ENCODE measurements at regions not wholly inside any gene's neighbourhood (a gene's known extent, or its start where the extent isn't known, plus 50 kb on each side); places are given as distances from the start of the nearest gene placed in this dataset.
"Not testable (repeated sequence)": the region's sequence is repeated elsewhere in the genome, so short reads cannot be mapped to it uniquely, and the experiment has no call there.

DNA sequence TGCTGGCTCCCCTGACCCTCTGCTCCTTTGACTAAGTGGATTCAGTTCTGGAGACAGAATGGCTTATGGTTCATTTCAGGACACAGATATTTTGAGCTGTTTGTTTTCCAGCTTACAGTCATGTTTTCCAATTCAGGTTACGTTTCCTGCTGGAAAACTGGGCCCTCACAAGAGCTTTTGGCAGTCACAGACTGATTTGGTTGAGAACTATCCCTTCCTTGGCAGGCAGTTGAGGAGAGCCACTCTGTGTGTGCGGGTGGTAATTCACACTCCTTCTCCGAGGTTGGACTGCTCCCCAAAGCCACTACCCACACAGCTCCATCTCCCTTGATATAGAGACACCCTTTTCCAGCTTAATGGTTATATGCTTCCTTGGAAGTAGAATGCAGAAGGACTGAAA is 534.5 kb downstream of the TMEM38B start:
- Histone ChIP-seq H3K36me3 (ENCODE audit: insufficient read depth, low read length) (no peaks in the 10 kb centered on the region), H3K27me3 (ENCODE audit: insufficient read depth, low read length) (no peaks in the 10 kb centered on the region), H3K4me3 (ENCODE audit: low read length) (no peak overlapping the region), H3K9me3 (ENCODE audit: low read length) (no peaks in the 10 kb centered on the region), H3K4me1 (ENCODE audit: insufficient read depth, low read length) (peaks cover 24% of the 10 kb centered on the region), H2AFZ (ENCODE audit: low read depth, low read length) (no peak overlapping the region)

GRCh38 chr9:106233116-106233515 is 538.8 kb downstream of the TMEM38B start:
- H3K4me3 ChIP-seq (ENCODE audit: low read length): no peak overlapping the region
- H2AFZ ChIP-seq (ENCODE audit: low read depth, low read length): no peak overlapping the region
- H3K27me3 ChIP-seq (ENCODE audit: insufficient read depth, low read length): no peaks in the 10 kb centered on the region
- no peaks in the 10 kb centered on the region for H3K36me3 ChIP-seq (ENCODE audit: insufficient read depth, low read length)
- H3K9me3 ChIP-seq (ENCODE audit: low read length): no peaks in the 10 kb centered on the region
- H3K4me1 ChIP-seq (ENCODE audit: insufficient read depth, low read length): no peaks in the 10 kb centered on the region

GRCh38 chr9:106260908-106261307 is 566.6 kb downstream of the TMEM38B start:
- not testable (repeated sequence) for H3K27me3 ChIP-seq (ENCODE audit: insufficient read depth, low read length)

GRCh38 chr9:106277966-106278365 is 583.6 kb downstream of the TMEM38B start:
- Histone ChIP-seq H3K36me3 (ENCODE audit: insufficient read depth, low read length) (no peaks in the 10 kb centered on the region), H3K4me1 (ENCODE audit: insufficient read depth, low read length) (no peaks in the 10 kb centered on the region), H3K4me3 (ENCODE audit: low read length) (no peak overlapping the region), H2AFZ (ENCODE audit: low read depth, low read length) (no peak overlapping the region), H3K27me3 (ENCODE audit: insufficient read depth, low read length) (no peaks in the 10 kb centered on the region), H3K9me3 (ENCODE audit: low read length) (peaks cover 2% of the 10 kb centered on the region)

More at GRCh38 chr9:106260908-106261307, 566.6 kb downstream of the TMEM38B start:
- H3K9me3 ChIP-seq (ENCODE audit: low read length); H2AFZ ChIP-seq (ENCODE audit: low read depth, low read length); H3K36me3 ChIP-seq (ENCODE audit: insufficient read depth, low read length); H3K4me1 ChIP-seq (ENCODE audit: insufficient read depth, low read length); H3K4me3 ChIP-seq (ENCODE audit: low read length): not testable (repeated sequence)

GRCh38 chr9:106283769-106284168 is 579.2 kb upstream of the ZNF462 start:
- H2AFZ ChIP-seq (ENCODE audit: low read depth, low read length): peak overlapping the region; percentile 56
- no peaks in the 10 kb centered on the region for H3K36me3 ChIP-seq (ENCODE audit: insufficient read depth, low read length)
- peaks cover 36% of the 10 kb centered on the region for H3K4me1 ChIP-seq (ENCODE audit: insufficient read depth, low read length)
- no peaks in the 10 kb centered on the region for H3K27me3 ChIP-seq (ENCODE audit: insufficient read depth, low read length)
- no peak overlapping the region for H3K4me3 ChIP-seq (ENCODE audit: low read length)
- peaks cover 2% of the 10 kb centered on the region for H3K9me3 ChIP-seq (ENCODE audit: low read length)

DNA sequence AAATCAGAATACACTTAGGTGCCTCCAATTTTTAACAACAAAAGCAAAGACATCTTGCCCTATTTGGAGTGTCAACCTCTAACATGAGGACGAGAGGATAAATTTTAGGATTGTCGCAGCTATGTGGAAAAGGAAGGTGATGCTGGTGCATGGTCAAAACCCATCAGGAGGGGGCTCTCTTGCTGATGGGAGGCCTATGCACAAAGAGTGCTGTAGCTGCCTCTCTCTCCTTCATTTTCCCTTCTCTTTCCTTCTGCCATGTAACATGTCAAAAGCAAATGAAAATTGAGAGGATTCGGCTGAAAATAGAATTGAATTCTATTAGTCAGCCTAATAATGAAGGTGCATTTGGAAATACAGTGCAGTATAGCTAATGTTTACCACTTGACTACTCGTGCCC is 578.7 kb upstream of the ZNF462 start:
- Histone ChIP-seq H2AFZ (ENCODE audit: low read depth, low read length) (no peak overlapping the region), H3K36me3 (ENCODE audit: insufficient read depth, low read length) (no peaks in the 10 kb centered on the region), H3K4me3 (ENCODE audit: low read length) (no peak overlapping the region)

DNA sequence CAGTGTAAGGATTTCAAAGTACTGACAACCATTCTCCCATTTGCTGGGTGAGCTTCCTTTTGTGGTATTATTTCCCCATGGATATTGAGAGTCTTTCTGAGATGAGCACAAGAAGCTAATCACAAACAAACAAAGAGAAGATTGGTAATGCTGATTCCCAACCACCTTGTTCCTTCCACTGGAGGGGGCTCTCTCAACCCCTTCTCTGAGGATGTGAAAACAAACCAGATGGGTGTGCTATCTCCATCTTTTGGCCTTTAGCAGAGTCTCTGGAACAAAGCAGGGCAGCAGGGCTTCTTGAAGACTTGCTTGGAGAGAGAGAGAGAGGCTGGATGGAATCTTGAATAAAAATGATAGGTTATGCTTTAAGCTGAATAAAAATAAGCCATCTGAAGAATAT is 576.7 kb upstream of the ZNF462 start:
- Histone ChIP-seq H3K36me3 (ENCODE audit: insufficient read depth, low read length) (no peaks in the 10 kb centered on the region), H3K9me3 (ENCODE audit: low read length) (peaks cover 2% of the 10 kb centered on the region), H2AFZ (ENCODE audit: low read depth, low read length) (peak overlapping the region; percentile 71), H3K4me1 (ENCODE audit: insufficient read depth, low read length) (peaks cover 36% of the 10 kb centered on the region), H3K27me3 (ENCODE audit: insufficient read depth, low read length) (no peaks in the 10 kb centered on the region), H3K4me3 (ENCODE audit: low read length) (no peak overlapping the region)

More for the DNA sequence above, 578.7 kb upstream of the ZNF462 start:
- Histone ChIP-seq H3K4me1 (ENCODE audit: insufficient read depth, low read length) (peaks cover 36% of the 10 kb centered on the region), H3K27me3 (ENCODE audit: insufficient read depth, low read length) (no peaks in the 10 kb centered on the region), H3K9me3 (ENCODE audit: low read length) (peaks cover 2% of the 10 kb centered on the region)

- Histone ChIP-seq H3K27me3 (ENCODE audit: insufficient read depth, low read length) (no peaks in the 10 kb centered on the region), H3K36me3 (ENCODE audit: insufficient read depth, low read length) (no peaks in the 10 kb centered on the region), H2AFZ (ENCODE audit: low read depth, low read length) (peak overlapping the region; percentile 71), H3K4me1 (ENCODE audit: insufficient read depth, low read length) (peaks cover 36% of the 10 kb centered on the region), H3K4me3 (ENCODE audit: low read length) (no peak overlapping the region), H3K9me3 (ENCODE audit: low read length) (no peaks in the 10 kb centered on the region)
These were observed 575.8 kb upstream of the ZNF462 start for GRCh38 chr9:106287091-106287631.

DNA sequence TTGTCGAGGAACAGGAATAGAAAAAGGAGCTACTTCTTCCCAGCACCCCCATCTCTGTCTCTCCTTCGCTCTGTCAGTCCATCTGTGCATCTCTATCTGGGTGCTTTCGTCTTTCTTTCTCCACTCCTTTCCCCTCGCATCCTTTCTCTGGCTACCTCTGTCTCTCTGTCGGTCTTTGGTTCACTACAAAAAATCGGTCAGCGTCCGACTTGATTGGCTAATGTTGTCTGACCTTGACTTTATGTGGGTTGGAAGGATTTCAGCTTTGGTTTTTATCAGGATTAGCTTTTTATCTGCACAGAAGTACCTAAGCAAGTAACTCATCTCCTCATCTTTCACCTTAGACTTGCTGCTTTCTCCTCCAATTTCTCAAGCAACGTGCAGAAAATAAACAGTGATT is 575.2 kb upstream of the ZNF462 start:
- Histone ChIP-seq H3K9me3 (ENCODE audit: low read length) (no peaks in the 10 kb centered on the region), H3K4me3 (ENCODE audit: low read length) (no peak overlapping the region), H2AFZ (ENCODE audit: low read depth, low read length) (peak overlapping the region; percentile 71)

GRCh38 chr9:106288689-106289088 is 574.3 kb upstream of the ZNF462 start:
- H3K4me1 ChIP-seq (ENCODE audit: insufficient read depth, low read length): peaks cover 33% of the 10 kb centered on the region
- H3K27me3 ChIP-seq (ENCODE audit: insufficient read depth, low read length): no peaks in the 10 kb centered on the region
- no peak overlapping the region for H3K4me3 ChIP-seq (ENCODE audit: low read length)
- H2AFZ ChIP-seq (ENCODE audit: low read depth, low read length): no peak overlapping the region
- no peaks in the 10 kb centered on the region for H3K9me3 ChIP-seq (ENCODE audit: low read length)
- no peaks in the 10 kb centered on the region for H3K36me3 ChIP-seq (ENCODE audit: insufficient read depth, low read length)

More for the DNA sequence above, 575.2 kb upstream of the ZNF462 start:
- peaks cover 36% of the 10 kb centered on the region for H3K4me1 ChIP-seq (ENCODE audit: insufficient read depth, low read length)
- no peaks in the 10 kb centered on the region for H3K36me3 ChIP-seq (ENCODE audit: insufficient read depth, low read length)
- no peaks in the 10 kb centered on the region for H3K27me3 ChIP-seq (ENCODE audit: insufficient read depth, low read length)

GRCh38 chr9:106291786-106292185 is 571.2 kb upstream of the ZNF462 start:
- no peak overlapping the region for H2AFZ ChIP-seq (ENCODE audit: low read depth, low read length)
- H3K9me3 ChIP-seq (ENCODE audit: low read length): no peaks in the 10 kb centered on the region
- H3K4me3 ChIP-seq (ENCODE audit: low read length): no peak overlapping the region
- H3K36me3 ChIP-seq (ENCODE audit: insufficient read depth, low read length): no peaks in the 10 kb centered on the region
- H3K27me3 ChIP-seq (ENCODE audit: insufficient read depth, low read length): no peaks in the 10 kb centered on the region
- H3K4me1 ChIP-seq (ENCODE audit: insufficient read depth, low read length): peaks cover 15% of the 10 kb centered on the region

DNA sequence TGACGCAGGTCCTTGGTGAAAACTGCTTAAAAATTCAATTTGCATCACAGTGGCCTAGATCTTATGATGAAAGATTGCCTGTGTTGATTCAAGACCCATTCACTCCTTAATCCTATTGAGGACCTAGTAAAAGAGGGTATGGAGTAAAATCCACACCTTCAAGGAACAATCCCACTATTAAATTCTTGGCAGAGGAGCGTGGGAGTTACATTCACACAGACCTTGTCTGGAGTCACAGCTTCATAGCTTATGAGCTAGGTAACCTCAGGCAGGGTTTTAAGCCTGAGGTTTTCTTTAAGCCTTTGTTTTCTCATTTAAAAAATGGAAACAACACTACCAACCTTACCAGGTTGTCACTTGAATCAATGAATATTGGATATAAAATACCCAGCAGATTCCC is 566.5 kb upstream of the ZNF462 start:
- Histone ChIP-seq H3K4me3 (ENCODE audit: low read length) (no peak overlapping the region), H3K4me1 (ENCODE audit: insufficient read depth, low read length) (no peaks in the 10 kb centered on the region), H2AFZ (ENCODE audit: low read depth, low read length) (no peak overlapping the region), H3K36me3 (ENCODE audit: insufficient read depth, low read length) (no peaks in the 10 kb centered on the region), H3K9me3 (ENCODE audit: low read length) (no peaks in the 10 kb centered on the region), H3K27me3 (ENCODE audit: insufficient read depth, low read length) (no peaks in the 10 kb centered on the region)

GRCh38 chr9:106298997-106299396 is 564.0 kb upstream of the ZNF462 start:
- Histone ChIP-seq H2AFZ (ENCODE audit: low read depth, low read length) (no peak overlapping the region), H3K4me1 (ENCODE audit: insufficient read depth, low read length) (no peaks in the 10 kb centered on the region), H3K27me3 (ENCODE audit: insufficient read depth, low read length) (no peaks in the 10 kb centered on the region), H3K9me3 (ENCODE audit: low read length) (no peaks in the 10 kb centered on the region), H3K4me3 (ENCODE audit: low read length) (no peak overlapping the region), H3K36me3 (ENCODE audit: insufficient read depth, low read length) (no peaks in the 10 kb centered on the region)

- H3K27me3 ChIP-seq (ENCODE audit: insufficient read depth, low read length): no peaks in the 10 kb centered on the region
- H3K4me3 ChIP-seq (ENCODE audit: low read length): no peak overlapping the region
- H3K36me3 ChIP-seq (ENCODE audit: insufficient read depth, low read length): no peaks in the 10 kb centered on the region
- H3K9me3 ChIP-seq (ENCODE audit: low read length): no peaks in the 10 kb centered on the region
- H3K4me1 ChIP-seq (ENCODE audit: insufficient read depth, low read length): no peaks in the 10 kb centered on the region
- H2AFZ ChIP-seq (ENCODE audit: low read depth, low read length): no peak overlapping the region
These were observed 558.5 kb upstream of the ZNF462 start for GRCh38 chr9:106304401-106304920.
